ENCODE measurements at regions not wholly inside any gene's neighbourhood (a gene's known extent, or its start where the extent isn't known, plus 50 kb on each side); places are given as distances from the start of the nearest gene placed in this dataset.

GRCh38 chr4:188495169-188495568 lies 355.9 kb downstream of the TRIML1 start:
- no peak overlapping the region for H3K4me3 ChIP-seq (ENCODE audit: low read depth, low read length)
- no peak for TF ChIP-seq CTCF (IDR thresholded peaks at IDR 0.05; ENCODE audit: low read depth, low read length, missing control alignments)
- DNase-seq (ENCODE audit: low read depth): no peak

DNA sequence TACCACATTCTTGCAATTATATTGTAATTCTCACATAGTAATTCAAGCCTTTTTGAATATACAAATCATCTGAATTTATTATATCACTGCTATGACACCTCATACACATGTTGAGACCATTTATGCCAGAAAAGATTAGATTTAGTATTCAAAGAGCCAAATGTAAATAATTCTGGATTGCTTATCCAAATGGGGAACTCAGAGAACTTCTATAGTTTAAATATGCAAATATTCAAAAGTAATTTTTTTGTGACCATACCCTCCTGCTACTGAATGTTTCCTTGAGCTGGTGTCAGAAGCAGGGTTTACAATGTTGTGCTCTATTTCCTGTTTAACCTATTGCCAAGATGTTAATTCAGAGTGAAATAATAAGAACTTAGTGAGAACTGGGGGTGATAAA lies 372.2 kb downstream of the TRIML1 start:
- no peak overlapping the region for H3K4me3 ChIP-seq (ENCODE audit: low read depth, low read length)
- no peak for TF ChIP-seq CTCF (IDR thresholded peaks at IDR 0.05; ENCODE audit: low read depth, low read length, missing control alignments)
- DNase-seq (ENCODE audit: low read depth): no peak

- no peak for DNase-seq (ENCODE audit: low read depth)
- no peak overlapping the region for H3K4me3 ChIP-seq (ENCODE audit: low read depth, low read length)
- no peak for TF ChIP-seq CTCF (IDR thresholded peaks at IDR 0.05; ENCODE audit: low read depth, low read length, missing control alignments)
These were observed 393.5 kb downstream of the TRIML1 start for GRCh38 chr4:188532751-188533150.

DNA sequence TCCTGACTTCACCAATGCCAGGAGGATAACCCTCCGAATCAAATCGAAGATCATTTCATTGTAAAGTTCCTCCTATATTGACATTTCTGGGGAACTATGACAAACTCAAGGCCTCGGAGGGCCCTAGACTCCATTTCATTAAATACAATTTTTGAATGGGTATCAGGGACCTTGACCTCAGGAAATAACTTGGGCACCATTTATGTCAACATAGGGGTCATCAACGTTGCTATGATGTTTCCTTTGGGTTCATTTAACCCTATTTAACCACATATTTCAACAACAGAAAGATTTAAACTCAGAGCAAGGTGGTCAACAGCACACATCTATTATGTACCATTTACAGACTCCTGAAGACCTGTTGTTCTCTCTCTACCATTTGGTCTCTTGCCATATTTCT lies 395.1 kb downstream of the TRIML1 start:
- no peak for DNase-seq (ENCODE audit: low read depth)
- TF ChIP-seq CTCF (IDR thresholded peaks at IDR 0.05; ENCODE audit: low read depth, low read length, missing control alignments): no peak
- H3K4me3 ChIP-seq (ENCODE audit: low read depth, low read length): no peak overlapping the region

DNA sequence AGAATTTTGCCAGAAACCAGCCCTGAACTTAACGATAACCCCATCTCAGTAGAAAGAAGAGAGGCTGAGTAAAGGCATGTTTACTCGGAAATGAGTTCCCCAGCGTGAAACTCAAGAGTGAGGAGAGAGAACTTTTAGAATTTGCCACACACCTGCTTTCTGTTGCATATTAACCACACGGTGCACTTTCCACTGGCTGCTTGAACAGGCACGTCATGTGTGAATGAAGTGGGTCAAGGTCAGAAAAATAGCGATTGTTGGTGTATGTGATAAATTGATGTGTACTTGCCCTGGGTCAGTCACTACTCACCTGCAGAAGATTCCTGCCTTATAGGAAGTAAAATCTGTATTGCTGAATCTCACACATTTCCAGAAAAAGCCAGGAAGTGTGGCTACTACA lies 395.7 kb downstream of the TRIML1 start:
- no peak overlapping the region for H3K4me3 ChIP-seq (ENCODE audit: low read depth, low read length)
- no peak for DNase-seq (ENCODE audit: low read depth)
- no peak for TF ChIP-seq CTCF (IDR thresholded peaks at IDR 0.05; ENCODE audit: low read depth, low read length, missing control alignments)

DNA sequence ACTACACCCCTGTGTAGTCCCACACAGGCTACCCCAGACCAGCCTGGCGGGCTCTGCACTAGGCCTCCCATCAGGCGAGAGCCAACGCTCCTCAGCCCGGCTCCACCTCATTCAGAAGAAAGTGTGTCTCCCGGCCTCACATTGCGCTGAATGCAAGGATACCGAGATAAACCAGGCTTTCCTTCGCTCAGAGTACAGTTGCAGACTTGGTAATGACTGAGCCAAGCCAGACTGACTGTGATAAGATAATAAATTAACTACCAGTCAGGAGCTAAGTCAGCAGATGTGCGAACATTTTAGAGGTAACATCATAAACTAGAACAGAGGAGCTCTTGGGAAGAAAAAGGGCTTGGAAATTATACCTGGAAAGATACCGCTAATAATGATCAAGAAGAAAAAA lies 397.6 kb downstream of the TRIML1 start:
- no peak overlapping the region for H3K4me3 ChIP-seq (ENCODE audit: low read depth, low read length)
- no peak for TF ChIP-seq CTCF (IDR thresholded peaks at IDR 0.05; ENCODE audit: low read depth, low read length, missing control alignments)
- DNase-seq (ENCODE audit: low read depth): no peak

- TF ChIP-seq CTCF (IDR thresholded peaks at IDR 0.05; ENCODE audit: low read depth, low read length, missing control alignments): no peak
- no peak overlapping the region for H3K4me3 ChIP-seq (ENCODE audit: low read depth, low read length)
- no peak for DNase-seq (ENCODE audit: low read depth)
These were observed 411.1 kb downstream of the TRIML1 start for GRCh38 chr4:188550296-188550695.

Measured in GM12864 (cell line).